ENCODE measurements at regions not wholly inside any gene's neighbourhood (a gene's known extent, or its start where the extent isn't known, plus 50 kb on each side); places are given as distances from the start of the nearest gene placed in this dataset.
"Not testable (repeated sequence)": the region's sequence is repeated elsewhere in the genome, so short reads cannot be mapped to it uniquely, and the experiment has no call there.

GRCh38 chrX:22866801-22867200, 133.0 kb upstream of the DDX53 start:
- H3K4me1 Mint-ChIP-seq; intact Hi-C loops (cut with micrococcal nuclease); H3K27me3 ChIP-seq (ENCODE audit: insufficient read depth, low read length); DNase-seq; CTCF ChIA-PET (ENCODE audit: partially characterized antibody); POLR2A ChIA-PET (ENCODE audit: partially characterized antibody); H3K27me3 Mint-ChIP-seq; H3K36me3 ChIP-seq (ENCODE audit: insufficient read depth, low read length); H3K4me3 ChIP-seq (ENCODE audit: low read length in 2 of 2); H3K4me1 ChIP-seq (ENCODE audit: insufficient read depth, low read length); H3K27ac ChIP-seq (ENCODE audit: low read depth, low read length); H3K9me3 ChIP-seq (ENCODE audit: control insufficient read depth in 1 of 2, low read length in 2 of 2); H3K27ac Mint-ChIP-seq; H3K4me3 Mint-ChIP-seq; H3K36me3 Mint-ChIP-seq: not testable (repeated sequence)
- H3K9me3 Mint-ChIP-seq, result peaks cover 0 to 34% (median 17%) of the 10 kb centered on the region in 8 donors

GRCh38 chrX:22882543-22882942, 117.2 kb upstream of the DDX53 start:
- intact Hi-C loops (cut with micrococcal nuclease), result no loop called here
- ChIA-PET POLR2A (ENCODE audit: partially characterized antibody) (no interaction called here), CTCF (ENCODE audit: partially characterized antibody) (no interaction called here)
- H3K27me3 Mint-ChIP-seq, result no peaks in the 10 kb centered on the region
- no peaks in the 10 kb centered on the region for H3K27me3 ChIP-seq (ENCODE audit: insufficient read depth, low read length)
- H3K9me3 Mint-ChIP-seq, result no peaks in the 10 kb centered on the region
- H3K4me3 Mint-ChIP-seq, result no peak overlapping the region
- H3K27ac ChIP-seq (ENCODE audit: low read depth, low read length), result no peak overlapping the region
- H3K36me3 ChIP-seq (ENCODE audit: insufficient read depth, low read length), result no peaks in the 10 kb centered on the region
- H3K4me3 ChIP-seq (ENCODE audit: low read length in 2 of 2), result no peak overlapping the region
- H3K9me3 ChIP-seq (ENCODE audit: control insufficient read depth in 1 of 2, low read length in 2 of 2), result no peaks in the 10 kb centered on the region
- H3K4me1 ChIP-seq (ENCODE audit: insufficient read depth, low read length), result no peaks in the 10 kb centered on the region
- H3K36me3 Mint-ChIP-seq, result no peaks in the 10 kb centered on the region
- no peak for DNase-seq
- H3K4me1 Mint-ChIP-seq, result no peaks in the 10 kb centered on the region
- H3K27ac Mint-ChIP-seq, result no peak overlapping the region

GRCh38 chrX:22889819-22890218, 109.9 kb upstream of the DDX53 start:
- no peak overlapping the region for H3K4me3 ChIP-seq (ENCODE audit: low read length in 2 of 2)
- Mint-ChIP-seq H3K27me3 (no peaks in the 10 kb centered on the region), H3K27ac (no peak overlapping the region), H3K36me3 (no peaks in the 10 kb centered on the region), H3K4me3 (no peak overlapping the region), H3K4me1 (no peaks in the 10 kb centered on the region), H3K9me3 (peaks cover 0 to 3% (median 0%) of the 10 kb centered on the region in 8 donors)
- H3K4me1 ChIP-seq (ENCODE audit: insufficient read depth, low read length), result no peaks in the 10 kb centered on the region
- H3K9me3 ChIP-seq (ENCODE audit: control insufficient read depth in 1 of 2, low read length in 2 of 2), result no peaks in the 10 kb centered on the region
- no peak overlapping the region for H3K27ac ChIP-seq (ENCODE audit: low read depth, low read length)
- no peaks in the 10 kb centered on the region for H3K36me3 ChIP-seq (ENCODE audit: insufficient read depth, low read length)
- ChIA-PET POLR2A (ENCODE audit: partially characterized antibody) (no interaction called here), CTCF (ENCODE audit: partially characterized antibody) (no interaction called here)
- intact Hi-C loops (cut with micrococcal nuclease), result no loop called here
- no peaks in the 10 kb centered on the region for H3K27me3 ChIP-seq (ENCODE audit: insufficient read depth, low read length)
- DNase-seq, result no peak

GRCh38 chrX:22912616-22913015, 87.1 kb upstream of the DDX53 start:
- no peak overlapping the region for H3K4me3 ChIP-seq (ENCODE audit: low read length in 2 of 2)
- Mint-ChIP-seq H3K9me3 (peaks cover 0 to 3% (median 0%) of the 10 kb centered on the region in 8 donors), H3K4me3 (no peak overlapping the region), H3K4me1 (no peaks in the 10 kb centered on the region), H3K36me3 (no peaks in the 10 kb centered on the region), H3K27ac (no peak overlapping the region), H3K27me3 (no peaks in the 10 kb centered on the region)
- DNase-seq, result no peak
- ChIA-PET CTCF (ENCODE audit: partially characterized antibody) (no interaction called here), POLR2A (ENCODE audit: partially characterized antibody) (no interaction called here)
- intact Hi-C loops (cut with micrococcal nuclease), result no loop called here
- H3K27ac ChIP-seq (ENCODE audit: low read depth, low read length), result no peak overlapping the region
- H3K9me3 ChIP-seq (ENCODE audit: control insufficient read depth in 1 of 2, low read length in 2 of 2), result no peaks in the 10 kb centered on the region
- H3K27me3 ChIP-seq (ENCODE audit: insufficient read depth, low read length), result no peaks in the 10 kb centered on the region
- H3K4me1 ChIP-seq (ENCODE audit: insufficient read depth, low read length), result no peaks in the 10 kb centered on the region
- H3K36me3 ChIP-seq (ENCODE audit: insufficient read depth, low read length), result no peaks in the 10 kb centered on the region

- H3K9me3 ChIP-seq (ENCODE audit: control insufficient read depth in 1 of 2, low read length in 2 of 2), result no peaks in the 10 kb centered on the region
- no peaks in the 10 kb centered on the region for H3K27me3 Mint-ChIP-seq
- H3K4me3 Mint-ChIP-seq, result no peak overlapping the region
- POLR2A ChIA-PET (ENCODE audit: partially characterized antibody), result no interaction called here
- H3K27me3 ChIP-seq (ENCODE audit: insufficient read depth, low read length), result no peaks in the 10 kb centered on the region
- intact Hi-C loops (cut with micrococcal nuclease), result no loop called here
- no peaks in the 10 kb centered on the region for H3K4me1 Mint-ChIP-seq
- no peak for DNase-seq
- H3K9me3 Mint-ChIP-seq, result peaks cover 0 to 1% (median 0%) of the 10 kb centered on the region in 8 donors
- no peaks in the 10 kb centered on the region for H3K4me1 ChIP-seq (ENCODE audit: insufficient read depth, low read length)
- H3K4me3 ChIP-seq (ENCODE audit: low read length in 2 of 2), result no peak overlapping the region
- CTCF ChIA-PET (ENCODE audit: partially characterized antibody), result no interaction called here
- no peak overlapping the region for H3K27ac Mint-ChIP-seq
- H3K27ac ChIP-seq (ENCODE audit: low read depth, low read length), result no peak overlapping the region
- no peaks in the 10 kb centered on the region for H3K36me3 ChIP-seq (ENCODE audit: insufficient read depth, low read length)
- no peaks in the 10 kb centered on the region for H3K36me3 Mint-ChIP-seq
Observed at GRCh38 chrX:22922961-22923360, 76.8 kb upstream of the DDX53 start.

GRCh38 chrX:22934640-22935039, 65.1 kb upstream of the DDX53 start:
- CTCF ChIA-PET (ENCODE audit: partially characterized antibody), result no interaction called here
- no peaks in the 10 kb centered on the region for H3K36me3 ChIP-seq (ENCODE audit: insufficient read depth, low read length)
- no peaks in the 10 kb centered on the region for H3K27me3 Mint-ChIP-seq
- H3K4me1 Mint-ChIP-seq, result no peaks in the 10 kb centered on the region
- no peak overlapping the region for H3K4me3 Mint-ChIP-seq
- POLR2A ChIA-PET (ENCODE audit: partially characterized antibody), result no interaction called here
- intact Hi-C loops (cut with micrococcal nuclease), result no loop called here
- peaks cover 0 to 2% (median 0%) of the 10 kb centered on the region in 8 donors for H3K9me3 Mint-ChIP-seq
- no peaks in the 10 kb centered on the region for H3K36me3 Mint-ChIP-seq
- H3K4me3 ChIP-seq (ENCODE audit: low read length in 2 of 2), result no peak overlapping the region
- H3K27ac Mint-ChIP-seq, result no peak overlapping the region
- no peak for DNase-seq
- H3K27me3 ChIP-seq (ENCODE audit: insufficient read depth, low read length), result no peaks in the 10 kb centered on the region
- no peak overlapping the region for H3K27ac ChIP-seq (ENCODE audit: low read depth, low read length)
- H3K9me3 ChIP-seq (ENCODE audit: control insufficient read depth in 1 of 2, low read length in 2 of 2), result no peaks in the 10 kb centered on the region
- no peaks in the 10 kb centered on the region for H3K4me1 ChIP-seq (ENCODE audit: insufficient read depth, low read length)

GRCh38 chrX:22944945-22945344, 54.8 kb upstream of the DDX53 start:
- POLR2A ChIA-PET (ENCODE audit: partially characterized antibody), result no interaction called here
- H3K36me3 Mint-ChIP-seq, result no peaks in the 10 kb centered on the region
- peaks cover 0 to 10% (median 0%) of the 10 kb centered on the region in 8 donors for H3K9me3 Mint-ChIP-seq

More at GRCh38 chrX:22944945-22945344, 54.8 kb upstream of the DDX53 start:
- CTCF ChIA-PET (ENCODE audit: partially characterized antibody), result no interaction called here
- no peaks in the 10 kb centered on the region for H3K9me3 ChIP-seq (ENCODE audit: control insufficient read depth in 1 of 2, low read length in 2 of 2)
- DNase-seq, result no peak
- H3K4me1 ChIP-seq (ENCODE audit: insufficient read depth, low read length), result no peaks in the 10 kb centered on the region
- no peak overlapping the region for H3K27ac Mint-ChIP-seq
- no peaks in the 10 kb centered on the region for H3K4me1 Mint-ChIP-seq
- no peaks in the 10 kb centered on the region for H3K36me3 ChIP-seq (ENCODE audit: insufficient read depth, low read length)
- H3K27me3 ChIP-seq (ENCODE audit: insufficient read depth, low read length), result no peaks in the 10 kb centered on the region
- no peak overlapping the region for H3K4me3 ChIP-seq (ENCODE audit: low read length in 2 of 2)
- intact Hi-C loops (cut with micrococcal nuclease), result no loop called here
- H3K4me3 Mint-ChIP-seq, result no peak overlapping the region
- no peaks in the 10 kb centered on the region for H3K27me3 Mint-ChIP-seq
- H3K27ac ChIP-seq (ENCODE audit: low read depth, low read length), result no peak overlapping the region

Data from CD4-positive, alpha-beta memory T cell (primary cell).